Midbrain (tissue), 1 donor: ENCODE measurements at regions not wholly inside any gene's neighbourhood (a gene's known extent, or its start where the extent isn't known, plus 50 kb on each side); places are given as distances from the start of the nearest gene placed in this dataset.

Experiments used
- DNase-seq: peaks from one replicate; lab custom pipeline; 2025; lab: John Stamatoyannopoulos, UW

DNA sequence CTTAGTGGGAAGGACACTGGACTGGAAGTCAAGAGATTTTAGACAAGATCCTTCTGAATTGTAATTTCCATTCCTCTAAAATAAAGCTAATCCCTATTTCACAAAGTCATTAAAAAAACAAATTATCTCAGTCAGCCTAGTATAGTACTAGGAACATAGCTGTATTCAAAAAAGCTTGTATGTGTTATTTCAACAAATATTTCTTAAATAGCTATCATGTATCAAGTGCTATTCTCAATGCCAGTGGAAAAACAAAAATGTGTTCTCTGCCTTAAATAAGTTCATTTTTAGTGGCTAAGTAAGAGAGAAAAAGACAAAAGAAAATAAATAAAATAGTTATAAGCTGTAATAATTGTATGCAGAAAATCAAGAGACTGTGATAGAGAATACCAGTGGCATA is 541.8 kb upstream of the CDH2 start:
- DNase-seq: no peak

DNA sequence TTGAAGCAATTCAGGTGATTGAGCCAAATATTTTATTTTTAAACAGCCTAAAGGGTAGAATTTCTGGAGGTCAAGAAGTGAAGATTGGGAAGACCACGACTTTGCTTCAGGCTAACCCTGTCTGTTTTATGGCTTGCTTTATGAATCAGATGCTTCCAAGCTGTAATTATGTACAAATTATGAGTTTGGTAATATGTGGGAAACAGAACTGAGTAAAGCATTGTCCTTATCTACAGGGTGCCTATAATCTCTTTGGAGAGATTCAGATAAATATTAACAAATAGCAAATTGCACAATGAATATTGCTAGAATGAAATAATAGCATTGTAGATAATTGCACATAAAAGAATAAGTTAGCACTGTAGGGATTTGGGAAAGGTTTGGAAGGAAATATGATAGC is 539.4 kb upstream of the CDH2 start:
- DNase-seq: no peak

DNA sequence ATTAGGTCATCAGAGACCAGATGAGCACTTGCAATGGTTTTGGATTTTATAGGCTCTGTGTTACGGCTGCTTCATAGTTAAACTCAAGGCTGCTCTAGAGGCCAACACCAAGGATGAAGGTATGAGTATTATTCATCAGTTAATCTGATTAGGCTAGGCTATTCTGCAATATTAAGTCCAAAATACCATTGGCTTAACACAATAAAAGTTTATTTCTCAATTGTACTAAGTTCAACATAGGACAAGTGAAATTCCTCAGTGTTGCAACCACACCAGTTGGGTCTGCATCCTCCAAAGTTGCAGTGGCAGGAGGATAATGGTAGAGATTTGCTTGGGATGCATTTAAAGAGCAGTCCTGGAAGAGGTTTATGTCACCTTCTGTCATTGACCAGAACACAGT is 538.3 kb upstream of the CDH2 start:
- no peak for DNase-seq

DNA sequence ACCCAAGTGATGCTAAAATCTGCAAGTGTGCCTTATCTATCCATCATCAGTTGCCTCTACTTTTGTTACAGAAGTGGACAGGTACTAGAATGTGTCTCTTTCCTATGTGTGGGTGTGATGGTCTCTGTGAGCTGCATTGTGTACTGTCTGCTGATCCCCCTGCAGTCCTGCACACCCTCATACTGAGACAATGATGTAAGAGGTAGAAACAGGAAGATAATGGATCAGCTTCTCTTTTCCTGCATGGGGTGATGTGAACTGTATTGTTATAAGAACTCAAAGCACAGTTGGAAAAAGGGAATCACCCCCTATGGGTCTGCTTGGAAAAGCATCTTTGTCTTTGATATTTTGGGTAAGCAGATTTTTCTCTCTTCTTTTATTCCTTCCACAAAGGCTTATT is 537.6 kb upstream of the CDH2 start:
- no peak for DNase-seq

- no peak for DNase-seq
Measured at GRCh38 chr18:28712796-28713425, 536.0 kb upstream of the CDH2 start.

DNA sequence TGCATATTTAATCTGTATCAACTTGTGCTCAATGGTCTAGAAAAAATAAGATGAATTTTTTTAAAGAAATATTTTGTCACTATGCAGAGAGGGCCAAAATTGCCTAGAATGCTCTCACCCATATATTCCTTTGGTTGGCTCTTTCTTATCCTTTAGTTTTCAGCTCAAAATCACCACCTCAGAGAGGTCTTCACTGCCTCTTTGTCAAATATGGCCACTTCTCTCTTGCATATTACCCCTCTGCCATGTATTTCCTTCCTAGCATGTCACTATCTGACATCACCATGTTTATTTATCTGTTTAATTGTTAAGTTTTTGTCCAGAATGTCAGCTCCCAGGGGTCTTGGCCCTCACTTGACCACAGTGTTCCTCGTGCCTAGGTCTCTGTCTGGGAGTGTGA is 535.2 kb upstream of the CDH2 start:
- no peak for DNase-seq

GRCh38 chr18:28711096-28711495 is 534.2 kb upstream of the CDH2 start:
- DNase-seq: no peak

GRCh38 chr18:28707006-28707405 is 530.1 kb upstream of the CDH2 start:
- DNase-seq: no peak

- no peak for DNase-seq
Measured at GRCh38 chr18:28706397-28706796, 529.5 kb upstream of the CDH2 start.

GRCh38 chr18:28705482-28705881 is 528.6 kb upstream of the CDH2 start:
- DNase-seq: no peak

DNA sequence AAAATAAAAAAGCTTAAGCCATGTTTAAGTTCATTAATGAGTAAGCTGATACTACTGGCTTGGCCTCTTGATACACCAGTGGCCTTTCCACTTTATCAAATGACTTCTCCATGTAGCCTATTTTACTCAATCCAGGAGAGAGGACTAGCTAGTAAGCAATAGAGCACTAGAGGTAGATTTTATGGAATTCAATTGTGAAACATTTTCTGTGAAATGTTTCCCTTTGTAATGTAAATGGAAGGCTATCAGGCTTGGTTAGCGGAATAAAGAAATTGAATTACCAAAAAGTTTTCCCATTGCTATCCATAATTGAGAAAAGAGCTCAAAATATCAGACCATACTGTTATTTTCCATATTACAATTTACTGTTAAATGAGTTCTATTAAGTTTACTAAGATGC is 515.4 kb upstream of the CDH2 start:
- DNase-seq: no peak

DNA sequence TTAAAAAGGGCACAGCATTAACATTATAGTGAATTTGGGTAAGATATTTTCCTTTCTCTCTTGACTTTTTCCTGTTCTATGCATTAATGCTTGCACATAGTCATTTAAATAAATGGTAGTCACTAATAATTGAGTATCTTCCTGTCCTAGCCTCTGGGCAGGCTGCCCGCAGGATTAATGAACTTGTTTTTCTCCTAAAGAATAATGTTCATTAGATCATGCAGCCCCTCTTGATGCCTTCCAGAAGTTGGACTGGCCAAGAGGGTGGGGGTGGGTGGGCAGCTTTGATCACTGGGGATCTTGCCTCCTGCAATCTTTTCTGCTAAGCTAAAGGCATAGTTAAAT is 514.5 kb upstream of the CDH2 start:
- no peak for DNase-seq

DNA sequence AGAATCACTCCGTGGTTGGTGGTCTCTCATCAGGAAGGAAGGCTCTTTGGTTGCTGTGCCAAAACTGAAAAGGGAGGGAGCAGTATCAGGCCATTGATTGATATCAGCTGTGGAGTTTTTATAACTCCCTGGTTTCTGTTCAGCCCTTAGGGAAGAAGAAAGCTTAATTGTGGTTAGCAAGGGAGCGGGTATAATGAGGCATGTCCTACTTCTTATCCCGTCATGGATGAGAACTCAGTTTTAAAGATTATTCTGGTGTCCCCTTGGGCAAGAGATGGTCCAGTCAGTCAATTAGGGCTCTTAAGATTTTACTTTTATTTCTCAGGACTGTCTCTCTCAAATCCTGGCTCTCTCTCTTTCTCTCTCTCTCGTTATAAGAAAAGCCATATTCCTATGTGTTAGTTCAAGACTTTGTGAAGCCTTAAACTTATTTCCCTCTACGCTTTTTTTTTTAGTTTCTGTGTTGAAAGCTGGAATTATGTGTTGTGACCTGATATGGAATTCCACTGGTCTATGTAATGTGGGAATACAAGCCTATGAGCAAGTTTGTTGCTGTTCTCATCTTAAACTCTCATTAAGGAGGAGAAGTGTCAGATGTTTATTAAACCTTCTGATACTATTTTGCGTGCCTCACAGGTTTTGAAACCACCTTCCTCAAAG is 514.0 kb upstream of the CDH2 start:
- no peak for DNase-seq

- DNase-seq: no peak
Measured at GRCh38 chr18:28690100-28690499, 513.2 kb upstream of the CDH2 start.

- DNase-seq: no peak
Measured at GRCh38 chr18:28689588-28689987, 512.7 kb upstream of the CDH2 start.

DNA sequence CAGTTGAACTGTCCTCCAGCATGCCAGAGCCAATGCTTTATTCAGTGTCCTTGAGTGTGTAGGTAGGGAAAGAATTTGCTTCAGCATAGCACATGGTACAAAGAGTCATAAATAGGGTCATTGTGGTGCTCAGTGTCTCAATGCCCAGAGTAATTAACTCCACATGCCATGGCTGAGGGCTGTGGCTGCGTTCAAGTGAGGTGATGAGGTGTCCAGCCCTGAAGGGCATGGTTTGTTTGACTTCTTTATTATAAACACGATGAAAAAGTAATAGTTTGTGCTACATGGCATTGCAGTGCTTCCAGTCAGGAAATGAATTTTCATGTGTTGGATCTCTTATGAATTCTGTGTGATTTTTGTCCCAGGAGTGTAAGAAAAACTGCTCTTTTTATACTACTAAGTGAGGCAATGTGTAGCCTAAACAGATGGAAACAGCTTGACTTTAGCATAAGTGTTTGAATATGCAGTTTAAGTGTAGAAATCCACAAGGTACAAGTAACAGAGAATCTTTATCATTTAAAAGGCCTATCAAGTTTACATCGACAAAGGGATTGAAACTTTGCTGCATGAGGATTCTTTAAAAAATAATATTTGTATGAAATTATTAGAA is 507.9 kb upstream of the CDH2 start:
- no peak for DNase-seq

DNA sequence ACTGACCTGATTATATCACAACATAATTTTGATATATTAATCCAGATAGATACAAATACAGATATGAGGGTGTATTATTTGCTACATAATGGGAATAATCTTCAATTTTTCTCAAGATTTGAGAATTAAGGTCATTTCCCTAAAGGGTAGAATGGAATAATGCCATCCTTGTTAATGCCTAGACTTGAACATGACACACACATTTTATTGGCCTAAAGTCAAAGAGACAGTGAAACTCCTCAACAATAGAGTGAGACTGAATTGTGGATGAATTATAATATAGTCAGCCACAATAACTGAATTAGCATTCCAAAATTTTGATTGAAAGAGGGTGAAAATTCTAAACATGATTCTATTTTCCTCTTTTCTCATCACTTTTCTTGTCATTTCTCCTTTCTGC is 506.0 kb upstream of the CDH2 start:
- no peak for DNase-seq

- DNase-seq: no peak
Measured at GRCh38 chr18:28669165-28669564, 492.2 kb upstream of the CDH2 start.

DNA sequence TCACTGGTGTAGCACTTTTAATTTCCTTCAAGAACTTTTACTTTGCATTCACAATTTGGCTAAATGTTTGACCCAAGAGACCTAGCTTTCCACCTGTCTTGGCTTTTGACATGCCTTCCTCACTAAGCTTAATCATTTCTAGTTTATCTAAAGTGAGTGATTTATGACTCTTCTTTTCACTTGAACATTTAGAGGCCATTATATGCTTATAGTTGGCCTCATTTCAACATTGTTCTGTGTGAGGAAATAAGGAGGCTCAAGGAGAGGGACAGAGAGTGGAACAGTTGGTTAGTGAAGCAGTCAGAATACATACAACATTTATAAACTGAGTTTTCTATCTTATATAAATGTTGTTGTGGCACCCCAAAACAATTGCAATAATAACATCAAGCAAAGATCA is 489.3 kb upstream of the CDH2 start:
- no peak for DNase-seq

- DNase-seq: no peak
Measured at GRCh38 chr18:28657961-28658360, 481.0 kb upstream of the CDH2 start.

DNA sequence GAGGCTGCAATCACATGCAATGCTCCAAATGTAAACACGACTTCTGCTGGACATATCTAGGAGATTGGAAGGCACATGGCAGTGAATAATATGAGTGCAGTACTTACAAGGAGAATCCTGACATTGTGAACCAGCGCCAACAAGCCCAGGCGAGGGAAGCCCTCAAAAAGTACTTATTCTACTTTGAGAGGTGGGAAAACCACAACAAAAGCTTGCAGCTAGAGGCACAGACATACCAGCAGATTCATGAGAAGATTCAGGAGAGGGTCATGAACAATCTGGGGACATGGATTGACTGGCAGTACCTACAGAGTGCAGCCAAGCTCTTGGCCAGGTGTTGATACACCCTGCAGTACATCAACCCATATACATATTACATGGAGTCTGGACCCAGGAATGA is 475.7 kb upstream of the CDH2 start:
- DNase-seq: no peak

DNA sequence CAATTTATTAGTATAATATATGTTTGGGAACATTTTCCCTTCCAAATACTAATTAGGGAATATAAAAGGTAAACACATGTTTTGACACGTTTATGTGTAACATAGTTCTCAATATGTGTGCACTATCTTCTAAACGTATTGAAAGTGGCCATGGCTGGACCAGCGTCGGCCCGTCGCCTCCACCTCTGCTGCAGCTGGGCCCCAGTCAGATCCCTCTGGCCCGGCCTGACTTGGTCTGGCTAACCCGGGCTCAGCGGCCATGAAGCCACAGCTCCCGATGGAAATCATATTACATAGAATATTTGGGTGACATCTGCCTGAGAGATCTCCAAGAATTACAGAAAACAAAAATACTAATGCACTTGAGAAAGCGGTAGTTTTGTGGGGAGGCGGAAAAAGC is 474.4 kb upstream of the CDH2 start:
- no peak for DNase-seq

DNA sequence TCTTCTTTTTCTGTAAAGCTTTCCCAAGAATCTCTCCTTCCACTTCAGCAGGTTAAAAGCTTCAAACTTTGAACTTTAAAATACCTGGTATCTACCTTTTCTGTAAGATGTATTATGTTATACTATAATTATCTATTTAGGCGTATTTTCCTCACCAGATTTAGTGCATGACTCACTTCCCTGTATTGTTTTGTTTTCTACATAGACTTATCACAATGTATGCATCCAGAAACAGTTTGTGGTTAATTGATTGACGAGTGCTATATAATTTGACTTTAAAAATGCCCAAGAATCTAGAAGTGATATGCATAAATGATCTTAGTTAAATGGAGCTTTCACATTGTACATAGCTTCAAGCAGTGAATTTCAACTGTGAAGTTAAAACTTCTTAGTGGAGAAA is 473.9 kb upstream of the CDH2 start:
- DNase-seq: no peak

DNA sequence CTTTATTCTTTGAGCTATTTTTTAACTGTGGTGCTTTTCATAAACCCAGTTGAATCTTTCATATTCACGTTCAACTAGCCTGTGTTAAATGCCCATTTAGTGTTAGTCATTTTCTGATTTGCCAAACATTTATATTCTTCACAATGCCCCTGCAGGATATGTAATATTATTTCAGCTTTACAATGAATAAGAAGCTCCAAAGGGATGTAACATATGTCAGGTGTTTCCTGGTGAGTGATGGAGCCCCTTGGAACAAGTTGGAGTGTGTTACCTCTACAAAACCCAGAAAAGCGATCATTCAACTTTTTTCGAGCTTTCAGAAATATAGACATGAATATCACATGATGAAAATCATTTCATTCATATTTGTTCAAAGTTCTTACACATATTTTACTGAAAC is 471.0 kb upstream of the CDH2 start:
- no peak for DNase-seq
